Panc1 (cell line): ENCODE measurements at regions not wholly inside any gene's neighbourhood (a gene's known extent, or its start where the extent isn't known, plus 50 kb on each side); places are given as distances from the start of the nearest gene placed in this dataset.

Experiments used
- ATAC-seq: fragments of 200-7000 bp; cut with Tn5 transposase; 2 replicates; pipeline ENCODE4 v1.9.1; 2020; ENCODE audit warnings: mild to moderate bottlenecking, moderate library complexity
- BruUV-seq: library from RNA; stranded (reverse); fragments of 400-500 nt; replicated peaks from 2 replicates; lab custom pipeline; 2021; lab: Mats Ljungman, UMichigan
- CTCF ChIA-PET: fragments of 300-600 bp; sonication (Branson Sonifier 250); formaldehyde crosslinking; loops from one replicate; lab custom pipeline; 2022; ENCODE audit warnings: antibody characterized with exemption; lab: Charles Lee
- POLR2A ChIA-PET: fragments of 300-600 bp; sonication (Branson Sonifier 250); formaldehyde crosslinking; loops from one replicate; lab custom pipeline; 2022; ENCODE audit warnings: antibody characterized with exemption; lab: Charles Lee
- DNase-seq: peaks from one replicate; pipeline ENCODE4 v3.0.0-alpha.2; 2010; ENCODE audit warnings: low read depth, low spot score
- H3K27ac ChIP-seq: 2 replicates; pipeline ENCODE4 v1.5.1; 2011; ENCODE audit warnings: mild to moderate bottlenecking, low read length, inconsistent platforms
- H3K27me3 ChIP-seq: fragments of 200-500 bp; sonication (Bioruptor generic); 2 replicates; pipeline ENCODE4 v1.6.0; 2014; ENCODE audit warnings: low read length, inconsistent platforms; ENCODE audit not compliant: control insufficient read depth, insufficient read depth
- H3K36me3 ChIP-seq: fragments of 200-500 bp; sonication (Bioruptor generic); 2 replicates; pipeline ENCODE4 v1.5.1; 2014; ENCODE audit warnings: inconsistent platforms, mild to moderate bottlenecking, low read length, moderate library complexity; ENCODE audit not compliant: control insufficient read depth, insufficient read depth
- H3K4me1 ChIP-seq: 2 replicates; pipeline ENCODE4 v1.5.1; 2011; ENCODE audit warnings: inconsistent platforms, mild to moderate bottlenecking, low read length, moderate library complexity; ENCODE audit not compliant: control insufficient read depth, insufficient read depth
- H3K4me3 ChIP-seq, 2 experiments: 2 replicates each; pipeline ENCODE4 v1.5.1; 2011 to 2012; ENCODE audit warnings: low read depth in 2 of 2, low read length in 2 of 2, mild to moderate bottlenecking in 2 of 2, inconsistent platforms in 1 of 2, moderate library complexity in 1 of 2
- H3K9me3 ChIP-seq: fragments of 200-500 bp; sonication (Bioruptor generic); 2 replicates; pipeline ENCODE4 v1.5.1; 2014; ENCODE audit warnings: low read depth, mild to moderate bottlenecking, inconsistent platforms, low read length, moderate library complexity; ENCODE audit not compliant: control insufficient read depth, insufficient read depth
- POLR2AphosphoS5 ChIP-seq: IDR thresholded peaks from 2 replicates; pipeline ENCODE4 v1.6.1; 2012; ENCODE audit warnings: mild to moderate bottlenecking, low read depth, low read length, moderate library complexity
- SIN3A ChIP-seq: IDR thresholded peaks from 2 replicates; pipeline ENCODE4 v1.6.1; 2012; ENCODE audit warnings: low read depth, mild to moderate bottlenecking, low read length, moderate library complexity, borderline replicate concordance; ENCODE audit not compliant: insufficient read depth
- TCF7L2 ChIP-seq: IDR thresholded peaks from 2 replicates; pipeline ENCODE4 v1.6.1; 2011; ENCODE audit warnings: mild to moderate bottlenecking, low read depth, low read length, inconsistent platforms
- in situ Hi-C: cut with HindIII; loops from 2 replicates; pipeline ENCODE4 v1.10.0; 2016; ENCODE audit warnings: low sequenced_read_pairs, low pct_unique_long_range_greater_than_20kb
- intact Hi-C: fragments of 100-400 bp; cut with micrococcal nuclease; formaldehyde crosslinking; loops from one replicate; pipeline ENCODE4 v1.10.0; 2022; ENCODE audit not compliant: unreplicated experiment
- TF ChIP-seq, protein P1 (sequence below), 2 experiments: IDR thresholded peaks; 2 replicates each; pipeline ENCODE4 v1.6.1; 2011 to 2012; ENCODE audit warnings: low read depth in 2 of 2, control low read depth in 1 of 2, low read length in 1 of 2, mild to moderate bottlenecking in 1 of 2, moderate library complexity in 1 of 2; ENCODE audit not compliant: insufficient read depth in 1 of 2
- TF ChIP-seq, protein P2 (sequence below): fragments of 450-650 bp; IDR thresholded peaks from 2 replicates; pipeline ENCODE4 v1.5.1; 2017; ENCODE audit warnings: mild to moderate bottlenecking

DNA sequence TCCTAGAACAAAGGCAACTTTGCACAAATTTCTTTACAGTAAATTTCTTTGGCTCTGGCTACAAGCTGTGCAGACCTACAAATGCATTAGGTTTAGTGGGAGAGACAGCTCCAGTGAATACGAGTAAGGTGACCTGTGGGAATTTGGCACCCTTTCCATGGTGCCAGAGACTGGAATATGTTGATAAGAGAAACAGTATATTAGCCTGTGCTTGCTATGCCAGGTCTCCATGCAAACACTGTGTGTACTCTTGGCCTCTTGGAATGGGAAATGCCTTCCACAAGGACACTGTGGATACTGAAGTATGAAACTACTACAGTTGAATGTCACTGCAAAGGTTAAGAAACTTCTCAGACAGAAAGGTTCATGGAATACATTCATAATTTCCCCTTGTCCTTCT lies 458.5 kb downstream of the IRX1 start:
- no peak overlapping the region for H3K4me3 ChIP-seq
- no TSS peak for BruUV-seq

GRCh38 chr5:4058899-4059298 lies 463.3 kb downstream of the IRX1 start:
- TF ChIP-seq TCF7L2 (no peak), SIN3A (no peak), POLR2AphosphoS5 (no peak)
- TF ChIP-seq, protein P1, sequence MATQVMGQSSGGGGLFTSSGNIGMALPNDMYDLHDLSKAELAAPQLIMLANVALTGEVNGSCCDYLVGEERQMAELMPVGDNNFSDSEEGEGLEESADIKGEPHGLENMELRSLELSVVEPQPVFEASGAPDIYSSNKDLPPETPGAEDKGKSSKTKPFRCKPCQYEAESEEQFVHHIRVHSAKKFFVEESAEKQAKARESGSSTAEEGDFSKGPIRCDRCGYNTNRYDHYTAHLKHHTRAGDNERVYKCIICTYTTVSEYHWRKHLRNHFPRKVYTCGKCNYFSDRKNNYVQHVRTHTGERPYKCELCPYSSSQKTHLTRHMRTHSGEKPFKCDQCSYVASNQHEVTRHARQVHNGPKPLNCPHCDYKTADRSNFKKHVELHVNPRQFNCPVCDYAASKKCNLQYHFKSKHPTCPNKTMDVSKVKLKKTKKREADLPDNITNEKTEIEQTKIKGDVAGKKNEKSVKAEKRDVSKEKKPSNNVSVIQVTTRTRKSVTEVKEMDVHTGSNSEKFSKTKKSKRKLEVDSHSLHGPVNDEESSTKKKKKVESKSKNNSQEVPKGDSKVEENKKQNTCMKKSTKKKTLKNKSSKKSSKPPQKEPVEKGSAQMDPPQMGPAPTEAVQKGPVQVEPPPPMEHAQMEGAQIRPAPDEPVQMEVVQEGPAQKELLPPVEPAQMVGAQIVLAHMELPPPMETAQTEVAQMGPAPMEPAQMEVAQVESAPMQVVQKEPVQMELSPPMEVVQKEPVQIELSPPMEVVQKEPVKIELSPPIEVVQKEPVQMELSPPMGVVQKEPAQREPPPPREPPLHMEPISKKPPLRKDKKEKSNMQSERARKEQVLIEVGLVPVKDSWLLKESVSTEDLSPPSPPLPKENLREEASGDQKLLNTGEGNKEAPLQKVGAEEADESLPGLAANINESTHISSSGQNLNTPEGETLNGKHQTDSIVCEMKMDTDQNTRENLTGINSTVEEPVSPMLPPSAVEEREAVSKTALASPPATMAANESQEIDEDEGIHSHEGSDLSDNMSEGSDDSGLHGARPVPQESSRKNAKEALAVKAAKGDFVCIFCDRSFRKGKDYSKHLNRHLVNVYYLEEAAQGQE (IDR thresholded peaks at IDR 0.05; ENCODE audit: insufficient read depth in 1 of 2, low read depth in 2 of 2, low read length in 1 of 2): no peak
- TF ChIP-seq, protein P2, sequence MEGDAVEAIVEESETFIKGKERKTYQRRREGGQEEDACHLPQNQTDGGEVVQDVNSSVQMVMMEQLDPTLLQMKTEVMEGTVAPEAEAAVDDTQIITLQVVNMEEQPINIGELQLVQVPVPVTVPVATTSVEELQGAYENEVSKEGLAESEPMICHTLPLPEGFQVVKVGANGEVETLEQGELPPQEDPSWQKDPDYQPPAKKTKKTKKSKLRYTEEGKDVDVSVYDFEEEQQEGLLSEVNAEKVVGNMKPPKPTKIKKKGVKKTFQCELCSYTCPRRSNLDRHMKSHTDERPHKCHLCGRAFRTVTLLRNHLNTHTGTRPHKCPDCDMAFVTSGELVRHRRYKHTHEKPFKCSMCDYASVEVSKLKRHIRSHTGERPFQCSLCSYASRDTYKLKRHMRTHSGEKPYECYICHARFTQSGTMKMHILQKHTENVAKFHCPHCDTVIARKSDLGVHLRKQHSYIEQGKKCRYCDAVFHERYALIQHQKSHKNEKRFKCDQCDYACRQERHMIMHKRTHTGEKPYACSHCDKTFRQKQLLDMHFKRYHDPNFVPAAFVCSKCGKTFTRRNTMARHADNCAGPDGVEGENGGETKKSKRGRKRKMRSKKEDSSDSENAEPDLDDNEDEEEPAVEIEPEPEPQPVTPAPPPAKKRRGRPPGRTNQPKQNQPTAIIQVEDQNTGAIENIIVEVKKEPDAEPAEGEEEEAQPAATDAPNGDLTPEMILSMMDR: no peak
- ChIA-PET CTCF (no interaction called here), POLR2A (no interaction called here)
- no peaks in the 10 kb centered on the region for H3K36me3 ChIP-seq
- intact Hi-C loops (no loop called here), in situ Hi-C loops (no loop called here)
- ATAC-seq (no peak), DNase-seq (no peak)
- no peaks in the 10 kb centered on the region for H3K9me3 ChIP-seq
- no TSS peak for BruUV-seq
- no peaks in the 10 kb centered on the region for H3K4me1 ChIP-seq
- no peak overlapping the region for H3K4me3 ChIP-seq
- no peak overlapping the region for H3K27ac ChIP-seq
- no peaks in the 10 kb centered on the region for H3K27me3 ChIP-seq

More for the DNA sequence above, 458.5 kb downstream of the IRX1 start:
- Histone ChIP-seq H3K27me3 (no peaks in the 10 kb centered on the region), H3K9me3 (no peaks in the 10 kb centered on the region), H3K27ac (no peak overlapping the region), H3K4me1 (no peaks in the 10 kb centered on the region), H3K36me3 (no peaks in the 10 kb centered on the region)
- in situ Hi-C loops (no loop called here), intact Hi-C loops (no loop called here)
- CTCF ChIA-PET: no interaction called here
- ATAC-seq (no peak), DNase-seq (no peak)
- TF ChIP-seq TCF7L2: no peak
- TF ChIP-seq, protein P2: no peak
- TF ChIP-seq SIN3A: no peak
- TF ChIP-seq, protein P1 (IDR thresholded peaks at IDR 0.05; ENCODE audit: insufficient read depth in 1 of 2, low read depth in 2 of 2, low read length in 1 of 2): no peak
- TF ChIP-seq POLR2AphosphoS5: no peak
- POLR2A ChIA-PET: no interaction called here
